Spleen (tissue), 7 donors: ENCODE measurements at regions not wholly inside any gene's neighbourhood (a gene's known extent, or its start where the extent isn't known, plus 50 kb on each side); places are given as distances from the start of the nearest gene placed in this dataset.

Experiments
- CTCF ChIP-seq, 11 experiments: fragments of 200-600 bp in 7 of 11; fragments of 450-650 bp in 4 of 11; sonication (generic) in 4 of 11; IDR thresholded peaks in 8 of 11; conservative IDR thresholded peaks in 3 of 11; 1 replicate in 7 of 11; 2 replicates in 4 of 11; pipeline versions ENCODE4 v1.4.0 to v1.8.0; 2016 to 2021; ENCODE audit warnings: antibody characterized with exemption in 11 of 11, inconsistent platforms in 4 of 11, mild to moderate bottlenecking in 1 of 11
- POLR2A ChIP-seq, 3 donors: fragments of 450-650 bp; IDR thresholded peaks; one replicate each; pipeline ENCODE4 v1.5.1; 2017; ENCODE audit warnings: antibody characterized with exemption in 3 of 3, mild to moderate bottlenecking in 1 of 3
- POLR2AphosphoS5 ChIP-seq, 3 donors: sonication (generic); formaldehyde crosslinking; IDR thresholded peaks; one replicate each; pipeline ENCODE4 v1.5.1; 2017; ENCODE audit warnings: antibody characterized with exemption in 3 of 3
- donor health status: DM: no; HTN: no; CAD: no; lungs with moderate emphysema.
- donor health status: DM: no; HTN: no; CAD: no.
- donor health status: DM: no; HTN: no; CAD: no.

DNA sequence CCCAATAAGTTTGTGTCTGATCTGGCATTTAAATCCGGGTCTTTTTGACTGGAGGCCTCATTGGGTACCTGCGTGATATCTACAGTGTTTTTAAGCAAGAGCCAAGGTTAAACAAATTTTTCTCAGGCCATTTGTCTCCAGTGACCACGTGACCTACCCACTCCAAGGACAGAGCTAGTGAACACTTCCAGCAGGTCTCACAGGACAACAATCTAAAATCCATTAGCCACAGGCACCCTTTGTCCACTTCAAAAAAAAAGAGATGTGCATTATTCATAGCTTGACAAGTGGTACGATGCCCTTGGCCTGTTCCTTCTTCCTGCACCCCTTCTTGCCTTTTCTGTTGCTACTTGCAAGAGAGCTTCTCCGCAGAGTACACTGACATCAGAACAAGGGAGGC lies 109.6 kb upstream of the GSC start:
- TF ChIP-seq CTCF (IDR thresholded peaks at IDR 0.05 in 8 of 11, conservative IDR thresholded peaks at IDR 0.05 in 3 of 11): no peak
- no peak for TF ChIP-seq POLR2A (IDR thresholded peaks at IDR 0.05)
- TF ChIP-seq POLR2AphosphoS5 (IDR thresholded peaks at IDR 0.05): no peak
